GM12878 (cell line): ENCODE measurements at regions not wholly inside any gene's neighbourhood (a gene's known extent, or its start where the extent isn't known, plus 50 kb on each side); places are given as distances from the start of the nearest gene placed in this dataset.

Experiments
- ATAC-seq: fragments of 200-7000 bp; cut with Tn5 transposase; 3 replicates; pipeline ENCODE4 v1.9.1; 2020; ENCODE audit warnings: mild to moderate bottlenecking, moderate library complexity
- BruUV-seq: library from RNA; stranded (reverse); fragments of 400-500 nt; replicated peaks from 2 replicates; lab custom pipeline; 2021; lab: Mats Ljungman, UMichigan
- CTCF ChIA-PET: fragments of 300-600 bp; sonication (Branson Sonifier 250); formaldehyde crosslinking; extraction: SDS; loops from one replicate; lab custom pipeline; 2021; ENCODE audit warnings: inconsistent platforms; lab: Yijun Ruan, JAX
- POLR2A ChIA-PET: fragments of 350-600 bp; formaldehyde crosslinking; extraction: SDS; loops from one replicate; lab custom pipeline; 2021; ENCODE audit warnings: inconsistent platforms; lab: Charles Lee
- RAD21 ChIA-PET: fragments of 300-600 bp; sonication (Branson Sonifier 250); formaldehyde crosslinking; loops from one replicate; lab custom pipeline; 2023; ENCODE audit warnings: antibody characterized with exemption; ENCODE audit not compliant: unreplicated experiment; lab: Charles Lee
- SMC1A ChIA-PET: fragments of 300-600 bp; sonication (Branson Sonifier 250); formaldehyde crosslinking; loops from one replicate; lab custom pipeline; 2023; ENCODE audit not compliant: unreplicated experiment, uncharacterized antibody; lab: Charles Lee
- DNase-seq: peaks from one replicate; pipeline ENCODE4 v3.0.0-alpha.2; 2011; ENCODE audit warnings: low read depth, low spot score
- FAIRE-seq: peaks from 3 replicates; lab custom pipeline; 2011; peaks lifted over from hg19 to GRCh38; lab: Jason Lieb, UNC
- H2AFZ ChIP-seq: 2 replicates; pipeline ENCODE4 v1.6.0; 2011; ENCODE audit warnings: low read depth, low read length, control low read depth; ENCODE audit not compliant: control insufficient read depth
- H3K27ac ChIP-seq: 2 replicates; pipeline ENCODE4 v1.5.1; 2011; ENCODE audit warnings: control low read depth; ENCODE audit not compliant: control insufficient read depth, insufficient read depth
- H3K27me3 ChIP-seq, 2 experiments: replicated peaks in 1 of 2; 2 replicates each; pipeline versions ENCODE4 v1.6.0 to v1.6.1; 2011; ENCODE audit warnings: low read length in 1 of 2; ENCODE audit not compliant: control insufficient read depth in 2 of 2, insufficient read depth in 2 of 2
- H3K36me3 ChIP-seq, 2 experiments: 2 replicates each; pipeline ENCODE4 v1.5.1; 2011; ENCODE audit warnings: low read length in 1 of 2; ENCODE audit not compliant: control insufficient read depth in 2 of 2, insufficient read depth in 2 of 2
- H3K4me1 ChIP-seq: 2 replicates; pipeline ENCODE4 v1.6.1; 2011; ENCODE audit warnings: mild to moderate bottlenecking, low read length, moderate library complexity, mixed read lengths; ENCODE audit not compliant: control insufficient read depth, insufficient read depth
- H3K4me2 ChIP-seq: 2 replicates; pipeline ENCODE4 v1.6.0; 2011; ENCODE audit warnings: control low read depth; ENCODE audit not compliant: control insufficient read depth, insufficient read depth
- H3K4me3 ChIP-seq: fragments of 200-600 bp; sonication (generic); 2 replicates; pipeline ENCODE4 v1.5.1; 2016
- H3K79me2 ChIP-seq: 2 replicates; pipeline ENCODE4 v1.6.0; 2011; ENCODE audit warnings: low read length; ENCODE audit not compliant: control insufficient read depth, insufficient read depth
- H3K9ac ChIP-seq: 2 replicates; pipeline ENCODE4 v1.8.0; 2011; ENCODE audit warnings: low read length, control low read depth, mixed read lengths; ENCODE audit not compliant: control insufficient read depth, insufficient read depth
- H3K9me3 ChIP-seq: replicated peaks from 3 replicates; pipeline ENCODE4 v1.5.1; 2011; ENCODE audit warnings: mild to moderate bottlenecking, low read length; ENCODE audit not compliant: control insufficient read depth, insufficient read depth
- H4K20me1 ChIP-seq: 2 replicates; pipeline ENCODE4 v1.6.0; 2011; ENCODE audit not compliant: control insufficient read depth, insufficient read depth
- CHD2 ChIP-seq: IDR thresholded peaks from 2 replicates; pipeline ENCODE4 v1.6.1; 2011; ENCODE audit warnings: low read depth, low read length, improper control_type of control experiment, borderline replicate concordance
- EP300 ChIP-seq, 2 experiments: fragments of 150-350 bp in 1 of 2; IDR thresholded peaks; 2 replicates each; pipeline ENCODE4 v1.6.1; 2011 to 2012; ENCODE audit warnings: low read depth in 2 of 2, low read length in 2 of 2, borderline replicate concordance in 1 of 2, improper control_type of control experiment in 1 of 2, inconsistent platforms in 1 of 2; ENCODE audit not compliant: control insufficient read depth in 1 of 2
- HDAC2 ChIP-seq: fragments of 200-600 bp; sonication (generic); IDR thresholded peaks from 2 replicates; pipeline ENCODE4 v1.6.1; 2017
- IKZF2 ChIP-seq, 2 experiments: fragments of 450-650 bp; IDR thresholded peaks; 2 replicates each; pipeline ENCODE4 v1.6.1; 2017; ENCODE audit warnings: mild to moderate bottlenecking in 2 of 2, moderate library complexity in 2 of 2
- JUNB ChIP-seq: IDR thresholded peaks from 2 replicates; pipeline ENCODE4 v1.6.1; 2016; ENCODE audit warnings: antibody characterized with exemption, mild to moderate bottlenecking
- MTA2 ChIP-seq: fragments of 450-650 bp; IDR thresholded peaks from 2 replicates; pipeline ENCODE4 v1.6.1; 2016; ENCODE audit warnings: low read depth, mild to moderate bottlenecking, moderate library complexity
- NR2C2 ChIP-seq: IDR thresholded peaks from 2 replicates; pipeline ENCODE4 v1.6.1; 2011; ENCODE audit warnings: borderline replicate concordance, low read depth; ENCODE audit not compliant: control insufficient read depth, insufficient read length
- NR2F1 ChIP-seq: fragments of 450-650 bp; conservative IDR thresholded peaks from 2 replicates; pipeline ENCODE4 v1.6.1; 2017; ENCODE audit warnings: mild to moderate bottlenecking
- RFX5 ChIP-seq: IDR thresholded peaks from 2 replicates; pipeline ENCODE4 v1.6.1; 2011; ENCODE audit warnings: low read depth, low read length, improper control_type of control experiment
- SP1 ChIP-seq: IDR thresholded peaks from one replicate; pipeline ENCODE4 v1.6.1; 2011; ENCODE audit warnings: low read depth, low read length
- USF1 ChIP-seq: IDR thresholded peaks from 2 replicates; pipeline ENCODE4 v1.6.1; 2011; ENCODE audit warnings: borderline replicate concordance, low read depth, mild to moderate bottlenecking, moderate library complexity, mixed read lengths, low read length; ENCODE audit not compliant: insufficient read depth; ENCODE audit errors: extremely low read length
- WRNIP1 ChIP-seq: IDR thresholded peaks from 2 replicates; pipeline ENCODE4 v1.6.1; 2011; ENCODE audit warnings: low read depth, low read length, improper control_type of control experiment, borderline replicate concordance
- ZBED1 ChIP-seq: IDR thresholded peaks from 2 replicates; pipeline ENCODE4 v1.6.1; 2016; ENCODE audit warnings: borderline replicate concordance
- ZNF207 ChIP-seq: fragments of 450-650 bp; IDR thresholded peaks from 2 replicates; pipeline ENCODE4 v1.6.1; 2014; ENCODE audit warnings: antibody characterized with exemption, mild to moderate bottlenecking, borderline replicate concordance
- WGBS: methylation state at CpG from one replicate; pipeline ENCODE4 v1.1.6; 2016; ENCODE audit warnings: low lambda C conversion rate; ENCODE audit not compliant: insufficient replicate concordance, insufficient coverage; ENCODE audit errors: missing lambda C conversion rate; 5-methylcytosine and 5-hydroxymethylcytosine counted together
- in situ Hi-C: fragments of 300-500 bp; cut with MboI; formaldehyde crosslinking; loops from 9 replicates; pipeline ENCODE4 v1.14.3; 2018; ENCODE audit warnings: mixed read lengths
- intact Hi-C: fragments of 100-400 bp; cut with micrococcal nuclease; formaldehyde crosslinking; loops from one replicate; pipeline ENCODE4 v1.14.2; 2022; ENCODE audit not compliant: unreplicated experiment

- no peak for TF ChIP-seq ZNF207
- TF ChIP-seq HDAC2: no peak
- TF ChIP-seq USF1: no peak
- no peak for TF ChIP-seq MTA2
- TF ChIP-seq IKZF2 (IDR thresholded peaks at IDR 0.05): no peak
- TF ChIP-seq ZBED1: no peak
- TF ChIP-seq RFX5: no peak
- no peak for TF ChIP-seq WRNIP1
- no peak for TF ChIP-seq NR2C2
- no peak for TF ChIP-seq NR2F1
- TF ChIP-seq CHD2: no peak
- no peak for TF ChIP-seq EP300 (IDR thresholded peaks at IDR 0.05; ENCODE audit: borderline replicate concordance in 1 of 2, control insufficient read depth in 1 of 2, low read depth in 2 of 2, low read length in 2 of 2)
- TF ChIP-seq JUNB: no peak
- no peak for TF ChIP-seq SP1
- FAIRE-seq (no peak), ATAC-seq (no peak), DNase-seq (no peak)
- intact Hi-C loops: no loop called here
- no peak overlapping the region for H3K4me2 ChIP-seq
- ChIA-PET SMC1A (no interaction called here), CTCF (no interaction called here), POLR2A (no interaction called here), RAD21 (no interaction called here)
- 2% methylated on average over 3 of the region's 3 CpGs for WGBS
- no TSS peak for BruUV-seq
- H3K4me1 ChIP-seq: no peaks in the 10 kb centered on the region
- no peaks in the 10 kb centered on the region for H3K36me3 ChIP-seq
- no peak overlapping the region for H3K4me3 ChIP-seq
- H3K9me3 ChIP-seq: no peaks in the 10 kb centered on the region
- no peak overlapping the region for H2AFZ ChIP-seq
- H4K20me1 ChIP-seq: no peaks in the 10 kb centered on the region
- no peaks in the 10 kb centered on the region for H3K27me3 ChIP-seq
- in situ Hi-C loops: no loop called here
- no peak overlapping the region for H3K9ac ChIP-seq
- no peaks in the 10 kb centered on the region for H3K79me2 ChIP-seq
- no peak overlapping the region for H3K27ac ChIP-seq
Observed at GRCh38 chrX:46279925-46280313, 265.3 kb downstream of the ZNF674 start.
